ENCODE measurements at regions not wholly inside any gene's neighbourhood (a gene's known extent, or its start where the extent isn't known, plus 50 kb on each side); places are given as distances from the start of the nearest gene placed in this dataset.

- H3K36me3 ChIP-seq (ENCODE audit: insufficient read depth, low read length), result no peaks in the 10 kb centered on the region
- peaks cover 11% of the 10 kb centered on the region for H3K9me3 ChIP-seq (ENCODE audit: control insufficient read depth, insufficient read depth, low read length)
- no peak overlapping the region for H3K9ac ChIP-seq (ENCODE audit: low read depth, low read length)
- H3K4me1 ChIP-seq (ENCODE audit: insufficient read depth, low read length), result no peaks in the 10 kb centered on the region
Measured at GRCh38 chr10:3438606-3439005, 266.0 kb upstream of the PITRM1 start.

- Histone ChIP-seq H3K9ac (ENCODE audit: low read depth, low read length) (no peak overlapping the region), H3K36me3 (ENCODE audit: insufficient read depth, low read length) (no peaks in the 10 kb centered on the region), H3K9me3 (ENCODE audit: control insufficient read depth, insufficient read depth, low read length) (peaks cover 11% of the 10 kb centered on the region), H3K4me1 (ENCODE audit: insufficient read depth, low read length) (no peaks in the 10 kb centered on the region)
Measured at GRCh38 chr10:3435671-3436070, 263.1 kb upstream of the PITRM1 start.

GRCh38 chr10:3433988-3434387 lies 261.4 kb upstream of the PITRM1 start:
- no peaks in the 10 kb centered on the region for H3K4me1 ChIP-seq (ENCODE audit: insufficient read depth, low read length)
- H3K9me3 ChIP-seq (ENCODE audit: control insufficient read depth, insufficient read depth, low read length), result peaks cover 5% of the 10 kb centered on the region; the same call in 1 of the 2 replicates
- H3K9ac ChIP-seq (ENCODE audit: low read depth, low read length), result no peak overlapping the region

GRCh38 chr10:3433131-3433530 lies 260.5 kb upstream of the PITRM1 start:
- H3K9me3 ChIP-seq (ENCODE audit: control insufficient read depth, insufficient read depth, low read length), result no peaks in the 10 kb centered on the region
- no peaks in the 10 kb centered on the region for H3K4me1 ChIP-seq (ENCODE audit: insufficient read depth, low read length)
- H3K9ac ChIP-seq (ENCODE audit: low read depth, low read length), result no peak overlapping the region
- H3K36me3 ChIP-seq (ENCODE audit: insufficient read depth, low read length), result no peaks in the 10 kb centered on the region

More at GRCh38 chr10:3433988-3434387, 261.4 kb upstream of the PITRM1 start:
- H3K36me3 ChIP-seq (ENCODE audit: insufficient read depth, low read length), result no peaks in the 10 kb centered on the region

GRCh38 chr10:3432081-3432825 lies 259.7 kb upstream of the PITRM1 start:
- H3K9ac ChIP-seq (ENCODE audit: low read depth, low read length), result no peak overlapping the region
- H3K36me3 ChIP-seq (ENCODE audit: insufficient read depth, low read length), result no peaks in the 10 kb centered on the region
- no peaks in the 10 kb centered on the region for H3K4me1 ChIP-seq (ENCODE audit: insufficient read depth, low read length)
- H3K9me3 ChIP-seq (ENCODE audit: control insufficient read depth, insufficient read depth, low read length), result no peaks in the 10 kb centered on the region

GRCh38 chr10:3430501-3430900 lies 257.9 kb upstream of the PITRM1 start:
- no peaks in the 10 kb centered on the region for H3K36me3 ChIP-seq (ENCODE audit: insufficient read depth, low read length)
- H3K9me3 ChIP-seq (ENCODE audit: control insufficient read depth, insufficient read depth, low read length), result no peaks in the 10 kb centered on the region
- no peaks in the 10 kb centered on the region for H3K4me1 ChIP-seq (ENCODE audit: insufficient read depth, low read length)
- no peak overlapping the region for H3K9ac ChIP-seq (ENCODE audit: low read depth, low read length)

- no peaks in the 10 kb centered on the region for H3K9me3 ChIP-seq (ENCODE audit: control insufficient read depth, insufficient read depth, low read length)
- H3K36me3 ChIP-seq (ENCODE audit: insufficient read depth, low read length), result no peaks in the 10 kb centered on the region
- no peak overlapping the region for H3K9ac ChIP-seq (ENCODE audit: low read depth, low read length)
- no peaks in the 10 kb centered on the region; the same call in 1 of the 2 replicates for H3K4me1 ChIP-seq (ENCODE audit: insufficient read depth, low read length)
Measured at GRCh38 chr10:3429676-3430075, 257.1 kb upstream of the PITRM1 start.

- Histone ChIP-seq H3K9ac (ENCODE audit: low read depth, low read length) (no peak overlapping the region), H3K36me3 (ENCODE audit: insufficient read depth, low read length) (no peaks in the 10 kb centered on the region), H3K4me1 (ENCODE audit: insufficient read depth, low read length) (no peaks in the 10 kb centered on the region; the same call in 1 of the 2 replicates), H3K9me3 (ENCODE audit: control insufficient read depth, insufficient read depth, low read length) (no peaks in the 10 kb centered on the region)
Measured at GRCh38 chr10:3428826-3429225, 256.2 kb upstream of the PITRM1 start.

GRCh38 chr10:3427950-3428354 lies 255.4 kb upstream of the PITRM1 start:
- no peaks in the 10 kb centered on the region for H3K9me3 ChIP-seq (ENCODE audit: control insufficient read depth, insufficient read depth, low read length)
- H3K36me3 ChIP-seq (ENCODE audit: insufficient read depth, low read length), result no peaks in the 10 kb centered on the region
- H3K9ac ChIP-seq (ENCODE audit: low read depth, low read length), result no peak overlapping the region
- no peaks in the 10 kb centered on the region; the same call in 1 of the 2 replicates for H3K4me1 ChIP-seq (ENCODE audit: insufficient read depth, low read length)

- Histone ChIP-seq H3K9me3 (ENCODE audit: control insufficient read depth, insufficient read depth, low read length) (no peaks in the 10 kb centered on the region), H3K9ac (ENCODE audit: low read depth, low read length) (no peak overlapping the region), H3K4me1 (ENCODE audit: insufficient read depth, low read length) (no peaks in the 10 kb centered on the region; the same call in 1 of the 2 replicates), H3K36me3 (ENCODE audit: insufficient read depth, low read length) (no peaks in the 10 kb centered on the region)
Measured at GRCh38 chr10:3427347-3427746, 254.8 kb upstream of the PITRM1 start.

- Histone ChIP-seq H3K36me3 (ENCODE audit: insufficient read depth, low read length) (no peaks in the 10 kb centered on the region), H3K4me1 (ENCODE audit: insufficient read depth, low read length) (no peaks in the 10 kb centered on the region; the same call in 1 of the 2 replicates), H3K9me3 (ENCODE audit: control insufficient read depth, insufficient read depth, low read length) (no peaks in the 10 kb centered on the region), H3K9ac (ENCODE audit: low read depth, low read length) (no peak overlapping the region)
Measured at GRCh38 chr10:3426190-3426845, 253.7 kb upstream of the PITRM1 start.

- no peaks in the 10 kb centered on the region; the same call in 1 of the 2 replicates for H3K4me1 ChIP-seq (ENCODE audit: insufficient read depth, low read length)
- H3K9ac ChIP-seq (ENCODE audit: low read depth, low read length), result no peak overlapping the region
- H3K36me3 ChIP-seq (ENCODE audit: insufficient read depth, low read length), result no peaks in the 10 kb centered on the region
- no peaks in the 10 kb centered on the region for H3K9me3 ChIP-seq (ENCODE audit: control insufficient read depth, insufficient read depth, low read length)
Measured at GRCh38 chr10:3425716-3426115, 253.1 kb upstream of the PITRM1 start.

- no peaks in the 10 kb centered on the region; the same call in 1 of the 2 replicates for H3K4me1 ChIP-seq (ENCODE audit: insufficient read depth, low read length)
- H3K9ac ChIP-seq (ENCODE audit: low read depth, low read length), result no peak overlapping the region
- no peaks in the 10 kb centered on the region for H3K36me3 ChIP-seq (ENCODE audit: insufficient read depth, low read length)
- no peaks in the 10 kb centered on the region for H3K9me3 ChIP-seq (ENCODE audit: control insufficient read depth, insufficient read depth, low read length)
Measured at GRCh38 chr10:3425261-3425660, 252.7 kb upstream of the PITRM1 start.

GRCh38 chr10:3424111-3424851 lies 251.7 kb upstream of the PITRM1 start:
- no peaks in the 10 kb centered on the region; the same call in 1 of the 2 replicates for H3K4me1 ChIP-seq (ENCODE audit: insufficient read depth, low read length)
- no peak overlapping the region for H3K9ac ChIP-seq (ENCODE audit: low read depth, low read length)
- no peaks in the 10 kb centered on the region for H3K36me3 ChIP-seq (ENCODE audit: insufficient read depth, low read length)
- no peaks in the 10 kb centered on the region for H3K9me3 ChIP-seq (ENCODE audit: control insufficient read depth, insufficient read depth, low read length)
